ENCODE measurements at regions not wholly inside any gene's neighbourhood (a gene's known extent, or its start where the extent isn't known, plus 50 kb on each side); places are given as distances from the start of the nearest gene placed in this dataset.

DNA sequence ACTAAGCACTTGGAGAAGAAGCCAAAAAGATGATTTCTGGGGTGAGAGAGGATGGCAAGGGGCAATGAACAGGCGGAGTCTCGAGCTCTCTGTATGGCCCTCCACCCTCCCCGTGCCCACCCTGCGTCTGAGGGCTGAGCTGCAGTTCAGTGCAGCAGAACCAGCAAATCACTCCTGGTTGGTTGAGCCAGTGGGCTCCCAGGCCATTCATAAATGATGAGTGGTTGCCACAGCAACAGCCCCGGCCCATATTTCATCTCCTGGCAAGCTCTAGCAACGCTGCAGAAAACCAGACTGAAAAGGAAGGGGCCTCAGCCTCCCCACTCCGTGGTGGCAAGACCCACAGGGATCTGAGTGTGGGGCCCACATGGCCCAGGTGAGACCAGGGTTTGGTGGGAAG, 93.8 kb upstream of the PPP1R26 start:
- TF ChIP-seq CTCF (IDR thresholded peaks at IDR 0.05) (no peak), EZH2phosphoT487 (IDR thresholded peaks at IDR 0.05) (no peak)
